HepG2 (cell line): ENCODE measurements at regions not wholly inside any gene's neighbourhood (a gene's known extent, or its start where the extent isn't known, plus 50 kb on each side); places are given as distances from the start of the nearest gene placed in this dataset.

Source experiments
- ATAC-seq: fragments of 200-7000 bp; cut with Tn5 transposase; 3 replicates; pipeline ENCODE4 v1.9.1; 2020; ENCODE audit warnings: mild to moderate bottlenecking, moderate library complexity
- BruUV-seq: library from RNA; stranded (reverse); fragments of 400-500 nt; replicated peaks from 2 replicates; lab custom pipeline; 2021; lab: Mats Ljungman, UMichigan
- CTCF ChIA-PET: fragments of 300-600 bp; formaldehyde crosslinking; extraction: SDS; loops from one replicate; lab custom pipeline; 2021; ENCODE audit warnings: low total read pairs, inconsistent platforms, low intra/inter-chr PET ratio; lab: Yijun Ruan, JAX
- POLR2A ChIA-PET: fragments of 350-600 bp; sonication (Branson Sonifier 250); formaldehyde crosslinking; loops from one replicate; lab custom pipeline; 2020; ENCODE audit warnings: antibody characterized with exemption, inconsistent platforms; lab: Yijun Ruan, JAX
- DNase-seq: peaks from one replicate; pipeline ENCODE4 v3.0.0-alpha.2; 2015; ENCODE audit warnings: low spot score
- FAIRE-seq: peaks from 3 replicates; lab custom pipeline; 2011; peaks lifted over from hg19 to GRCh38; lab: Jason Lieb, UNC
- H2AFZ ChIP-seq: one replicate; pipeline ENCODE4 v1.6.1; 2011; ENCODE audit warnings: low read length, inconsistent platforms
- H3K27ac ChIP-seq: fragments of 300-600 bp; 3 replicates; pipeline ENCODE4 v1.8.0; 2011; ENCODE audit warnings: mixed run types, mild to moderate bottlenecking, mixed read lengths, low read length, inconsistent platforms; ENCODE audit not compliant: insufficient read depth; ENCODE audit errors: extremely low read length
- H3K27me3 ChIP-seq, 2 experiments: fragments of 200-600 bp in 1 of 2; 2 replicates in 1 of 2; 3 replicates in 1 of 2; pipeline versions ENCODE4 v1.6.0 to v1.8.0; 2011; ENCODE audit warnings: low read length in 2 of 2, mild to moderate bottlenecking in 2 of 2, moderate library complexity in 2 of 2, inconsistent platforms in 1 of 2; ENCODE audit not compliant: insufficient read depth in 2 of 2, control insufficient read depth in 1 of 2
- H3K36me3 ChIP-seq, 2 experiments: fragments of 200-600 bp in 1 of 2; replicated peaks in 1 of 2; 2 replicates in 1 of 2; 3 replicates in 1 of 2; pipeline versions ENCODE4 v1.5.1 to v1.8.0; 2011; ENCODE audit warnings: low read length in 2 of 2, inconsistent platforms in 1 of 2; ENCODE audit not compliant: insufficient read depth in 2 of 2, control insufficient read depth in 1 of 2
- H3K4me1 ChIP-seq: 2 replicates; pipeline ENCODE4 v1.5.1; 2012; ENCODE audit warnings: low read length, inconsistent platforms; ENCODE audit not compliant: insufficient read depth
- H3K4me2 ChIP-seq: 2 replicates; pipeline ENCODE4 v1.6.0; 2011; ENCODE audit warnings: low read depth, low read length, inconsistent platforms
- H3K4me3 ChIP-seq, 3 experiments: fragments of 200-600 bp in 1 of 3; sonication (generic), shearing (Covaris generic) in 1 of 3; replicated peaks in 1 of 3; 2 replicates each; pipeline ENCODE4 v1.5.1; 2011 to 2016; ENCODE audit warnings: low read length in 3 of 3, inconsistent platforms in 2 of 3, low read depth in 2 of 3, mild to moderate bottlenecking in 2 of 3, control low read depth in 1 of 3, mixed read lengths in 1 of 3; ENCODE audit not compliant: insufficient read depth in 1 of 3
- H3K79me2 ChIP-seq: one replicate; pipeline ENCODE4 v1.6.1; 2011; ENCODE audit warnings: low read length, inconsistent platforms; ENCODE audit not compliant: insufficient read depth
- H3K9ac ChIP-seq: 2 replicates; pipeline ENCODE4 v1.6.0; 2011; ENCODE audit warnings: mild to moderate bottlenecking, low read depth, low read length, inconsistent platforms; ENCODE audit not compliant: insufficient read depth
- H3K9me3 ChIP-seq: 2 replicates; pipeline ENCODE4 v1.5.1; 2012; ENCODE audit warnings: mild to moderate bottlenecking, low read length
- H4K20me1 ChIP-seq: 2 replicates; pipeline ENCODE4 v1.6.0; 2011; ENCODE audit warnings: inconsistent platforms, mild to moderate bottlenecking, low read length, moderate library complexity; ENCODE audit not compliant: insufficient read depth
- ARHGAP35 ChIP-seq: sonication (generic); formaldehyde crosslinking; IDR thresholded peaks from 2 replicates; pipeline ENCODE4 v1.9.0; 2022; ENCODE audit warnings: mild to moderate bottlenecking, inconsistent platforms, moderate library complexity, missing genetic modification reagents, borderline replicate concordance
- GLI4 ChIP-seq: sonication (generic); formaldehyde crosslinking; IDR thresholded peaks from 2 replicates; pipeline ENCODE4 v1.5.1; 2020; ENCODE audit warnings: missing genetic modification reagents, mild to moderate bottlenecking, moderate library complexity, borderline replicate concordance
- ISX ChIP-seq: sonication (generic); formaldehyde crosslinking; conservative IDR thresholded peaks from 2 replicates; pipeline ENCODE4 v1.5.0; 2020; ENCODE audit warnings: missing genetic modification reagents
- PCBP1 ChIP-seq: fragments of 200-400 bp; formaldehyde crosslinking; IDR thresholded peaks from 2 replicates; pipeline ENCODE4 v1.6.1; 2017; ENCODE audit warnings: mild to moderate bottlenecking, low read depth, low read length, borderline replicate concordance
- REPIN1 ChIP-seq: sonication (generic); formaldehyde crosslinking; IDR thresholded peaks from 2 replicates; pipeline ENCODE4 v1.8.0; 2022; ENCODE audit warnings: missing genetic modification reagents, low read depth, mild to moderate bottlenecking, borderline replicate concordance
- SNAPC2 ChIP-seq: sonication (generic); formaldehyde crosslinking; IDR thresholded peaks from 2 replicates; pipeline ENCODE4 v1.8.1; 2022; ENCODE audit warnings: mild to moderate bottlenecking, missing genetic modification reagents
- TCF7L2 ChIP-seq: IDR thresholded peaks from 2 replicates; pipeline ENCODE4 v1.6.1; 2011; ENCODE audit warnings: mild to moderate bottlenecking, low read depth, low read length, moderate library complexity
- ZFX ChIP-seq: sonication (generic); formaldehyde crosslinking; IDR thresholded peaks from 2 replicates; pipeline ENCODE4 v1.4.0; 2020; ENCODE audit warnings: mild to moderate bottlenecking, low read depth, missing genetic modification reagents, moderate library complexity
- ZNF3 ChIP-seq: IDR thresholded peaks from 2 replicates; pipeline ENCODE4 v1.7.0; 2017; ENCODE audit warnings: inconsistent platforms
- ZNF644 ChIP-seq: IDR thresholded peaks from 2 replicates; pipeline ENCODE4 v1.6.1; 2016; ENCODE audit warnings: low read depth
- ZSCAN22 ChIP-seq: sonication (generic); formaldehyde crosslinking; IDR thresholded peaks from 2 replicates; pipeline ENCODE4 v1.4.0; 2020; ENCODE audit warnings: mild to moderate bottlenecking, missing genetic modification reagents
- WGBS: methylation state at CpG from one replicate; pipeline ENCODE4 v1.1.6; 2017; ENCODE audit warnings: low lambda C conversion rate; 5-methylcytosine and 5-hydroxymethylcytosine counted together
- in situ Hi-C: cut with HindIII; loops from 2 replicates; pipeline ENCODE4 v1.10.0; 2017; ENCODE audit warnings: low pct_unique_long_range_greater_than_20kb; ENCODE audit not compliant: extremely low pct_ligation_motif_present
- intact Hi-C: fragments of 100-400 bp; cut with micrococcal nuclease; formaldehyde crosslinking; loops from one replicate; pipeline ENCODE4 v1.10.0; 2022; ENCODE audit not compliant: unreplicated experiment
- TF ChIP-seq, protein P1 (sequence below): sonication (generic); formaldehyde crosslinking; IDR thresholded peaks from 2 replicates; pipeline ENCODE4 v1.4.0; 2020; ENCODE audit warnings: missing genetic modification reagents, mild to moderate bottlenecking, borderline replicate concordance
- TF ChIP-seq, protein P2 (sequence below): sonication (generic); formaldehyde crosslinking; IDR thresholded peaks from 2 replicates; pipeline ENCODE4 v1.9.0; 2021; ENCODE audit warnings: missing genetic modification reagents, borderline replicate concordance
- TF ChIP-seq, protein P3 (sequence below): sonication (generic); formaldehyde crosslinking; conservative IDR thresholded peaks from 2 replicates; pipeline ENCODE4 v1.4.0; 2020; ENCODE audit warnings: missing genetic modification reagents

GRCh38 chr6:19536838-19537237 is 300.3 kb upstream of the ID4 start (continued):
- TF ChIP-seq, protein P1, sequence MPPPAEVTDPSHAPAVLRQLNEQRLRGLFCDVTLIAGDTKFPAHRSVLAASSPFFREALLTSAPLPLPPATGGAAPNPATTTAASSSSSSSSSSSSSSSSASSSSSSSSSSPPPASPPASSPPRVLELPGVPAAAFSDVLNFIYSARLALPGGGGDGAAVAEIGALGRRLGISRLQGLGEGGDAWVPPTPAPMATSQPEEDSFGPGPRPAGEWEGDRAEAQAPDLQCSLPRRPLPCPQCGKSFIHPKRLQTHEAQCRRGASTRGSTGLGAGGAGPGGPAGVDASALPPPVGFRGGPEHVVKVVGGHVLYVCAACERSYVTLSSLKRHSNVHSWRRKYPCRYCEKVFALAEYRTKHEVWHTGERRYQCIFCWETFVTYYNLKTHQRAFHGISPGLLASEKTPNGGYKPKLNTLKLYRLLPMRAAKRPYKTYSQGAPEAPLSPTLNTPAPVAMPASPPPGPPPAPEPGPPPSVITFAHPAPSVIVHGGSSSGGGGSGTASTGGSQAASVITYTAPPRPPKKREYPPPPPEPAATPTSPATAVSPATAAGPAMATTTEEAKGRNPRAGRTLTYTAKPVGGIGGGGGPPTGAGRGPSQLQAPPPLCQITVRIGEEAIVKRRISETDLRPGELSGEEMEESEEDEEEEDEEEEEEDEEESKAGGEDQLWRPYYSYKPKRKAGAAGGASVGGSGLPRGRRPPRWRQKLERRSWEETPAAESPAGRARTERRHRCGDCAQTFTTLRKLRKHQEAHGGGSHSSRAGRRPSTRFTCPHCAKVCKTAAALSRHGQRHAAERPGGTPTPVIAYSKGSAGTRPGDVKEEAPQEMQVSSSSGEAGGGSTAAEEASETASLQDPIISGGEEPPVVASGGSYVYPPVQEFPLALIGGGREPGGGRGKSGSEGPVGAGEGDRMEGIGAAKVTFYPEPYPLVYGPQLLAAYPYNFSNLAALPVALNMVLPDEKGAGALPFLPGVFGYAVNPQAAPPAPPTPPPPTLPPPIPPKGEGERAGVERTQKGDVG (CRISPR knock-in tag), result no peak

DNA sequence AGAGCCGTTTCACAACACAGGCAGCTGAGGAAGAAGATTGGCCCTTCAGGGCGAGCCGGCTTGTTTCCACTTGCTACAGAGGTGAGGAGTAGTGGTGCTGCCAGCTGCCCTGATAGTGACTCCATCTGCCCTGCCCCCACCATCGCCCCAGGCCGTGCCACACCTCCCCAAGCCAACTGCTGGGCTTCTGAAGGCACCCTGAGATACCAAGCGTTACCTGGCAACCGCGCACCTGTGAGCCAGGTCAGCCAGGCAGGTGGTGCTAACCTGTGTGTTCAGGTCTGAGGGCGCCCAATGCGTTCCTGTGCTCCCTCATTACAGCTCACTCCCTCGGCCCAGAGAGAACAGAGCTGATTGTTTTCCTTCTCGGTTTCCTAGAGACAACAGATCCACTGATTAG is 299.1 kb upstream of the ID4 start:
- Histone ChIP-seq H3K27ac (no peak overlapping the region), H3K4me3 (no peak overlapping the region), H3K36me3 (no peaks in the 10 kb centered on the region), H3K9ac (no peak overlapping the region), H3K4me2 (no peak overlapping the region), H3K79me2 (no peaks in the 10 kb centered on the region), H3K4me1 (no peaks in the 10 kb centered on the region), H4K20me1 (no peaks in the 10 kb centered on the region), H3K27me3 (no peaks in the 10 kb centered on the region), H2AFZ (no peak overlapping the region), H3K9me3 (peaks cover 4% of the 10 kb centered on the region; the same call in 1 of the 2 replicates)
- ATAC-seq (no peak), DNase-seq (no peak), FAIRE-seq (no peak)
- in situ Hi-C loops (no loop called here), intact Hi-C loops (no loop called here)
- TF ChIP-seq TCF7L2, result no peak
- TF ChIP-seq, protein P2, sequence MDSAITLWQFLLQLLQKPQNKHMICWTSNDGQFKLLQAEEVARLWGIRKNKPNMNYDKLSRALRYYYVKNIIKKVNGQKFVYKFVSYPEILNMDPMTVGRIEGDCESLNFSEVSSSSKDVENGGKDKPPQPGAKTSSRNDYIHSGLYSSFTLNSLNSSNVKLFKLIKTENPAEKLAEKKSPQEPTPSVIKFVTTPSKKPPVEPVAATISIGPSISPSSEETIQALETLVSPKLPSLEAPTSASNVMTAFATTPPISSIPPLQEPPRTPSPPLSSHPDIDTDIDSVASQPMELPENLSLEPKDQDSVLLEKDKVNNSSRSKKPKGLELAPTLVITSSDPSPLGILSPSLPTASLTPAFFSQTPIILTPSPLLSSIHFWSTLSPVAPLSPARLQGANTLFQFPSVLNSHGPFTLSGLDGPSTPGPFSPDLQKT (CRISPR knock-in tag), result no peak
- TF ChIP-seq ZNF3 (CRISPR knock-in tag), result no peak
- no peak for TF ChIP-seq ARHGAP35
- no peak for TF ChIP-seq PCBP1
- no peak for TF ChIP-seq ZFX
- no peak for TF ChIP-seq SNAPC2
- TF ChIP-seq, protein P3, sequence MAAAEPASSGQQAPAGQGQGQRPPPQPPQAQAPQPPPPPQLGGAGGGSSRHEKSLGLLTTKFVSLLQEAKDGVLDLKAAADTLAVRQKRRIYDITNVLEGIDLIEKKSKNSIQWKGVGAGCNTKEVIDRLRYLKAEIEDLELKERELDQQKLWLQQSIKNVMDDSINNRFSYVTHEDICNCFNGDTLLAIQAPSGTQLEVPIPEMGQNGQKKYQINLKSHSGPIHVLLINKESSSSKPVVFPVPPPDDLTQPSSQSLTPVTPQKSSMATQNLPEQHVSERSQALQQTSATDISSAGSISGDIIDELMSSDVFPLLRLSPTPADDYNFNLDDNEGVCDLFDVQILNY (CRISPR knock-in tag), result no peak
- TF ChIP-seq ZNF644, result no peak
- no peak for TF ChIP-seq GLI4 (CRISPR knock-in tag)
- no peak for TF ChIP-seq ZSCAN22 (CRISPR knock-in tag)
- TF ChIP-seq REPIN1 (CRISPR knock-in tag), result no peak
- no peak for TF ChIP-seq ISX (CRISPR knock-in tag)
- POLR2A ChIA-PET, result no interaction called here
- no TSS peak for BruUV-seq
- WGBS, result 4% methylated on average over 5 of the region's 12 CpGs
- CTCF ChIA-PET, result no interaction called here
